ENCODE measurements at regions not wholly inside any gene's neighbourhood (a gene's known extent, or its start where the extent isn't known, plus 50 kb on each side); places are given as distances from the start of the nearest gene placed in this dataset.

GRCh38 chr6:113576310-113576709 is 280.8 kb upstream of the MARCKS start:
- Histone ChIP-seq H3K4me3 (ENCODE audit: low read length in 2 of 2) (no peak overlapping the region), H3K36me3 (ENCODE audit: control insufficient read depth in 2 of 2, insufficient read depth in 2 of 2, low read length in 1 of 2) (no peaks in the 10 kb centered on the region), H3K27me3 (ENCODE audit: control insufficient read depth in 2 of 2, insufficient read depth in 1 of 2, low read length in 1 of 2) (no peaks in the 10 kb centered on the region), H3K4me1 (ENCODE audit: control insufficient read depth in 2 of 2, insufficient read depth in 2 of 2, low read length in 2 of 2) (no peaks in the 10 kb centered on the region), H3K27ac (ENCODE audit: low read depth in 1 of 2, low read length in 1 of 2) (no peak overlapping the region), H3K9me3 (ENCODE audit: control insufficient read depth in 2 of 2, insufficient read depth in 1 of 2, low read length in 1 of 2) (no peaks in the 10 kb centered on the region)
- DNase-seq (ENCODE audit: low read depth in 6 of 9, low spot score in 9 of 9): no peak

DNA sequence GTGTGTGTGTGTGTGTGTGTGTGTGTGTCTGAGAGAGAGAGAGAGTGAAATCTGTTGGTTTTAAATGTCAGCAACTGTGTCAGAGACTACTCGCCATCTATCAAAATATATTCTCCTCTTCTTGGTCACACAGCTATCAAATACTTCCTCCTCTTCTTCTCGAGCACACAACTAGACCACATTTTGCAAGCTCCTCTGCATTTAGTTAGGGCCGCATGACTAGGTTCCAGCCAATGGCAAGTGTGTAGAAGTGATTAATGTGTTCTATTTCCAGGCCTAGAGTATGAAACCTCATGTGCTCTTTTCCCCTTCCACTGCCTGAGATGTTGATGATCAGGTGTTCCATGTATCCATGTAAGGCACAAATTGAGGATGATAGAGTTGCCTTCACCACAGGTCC is 278.5 kb upstream of the MARCKS start:
- Histone ChIP-seq H3K4me1 (ENCODE audit: control insufficient read depth in 2 of 2, insufficient read depth in 2 of 2, low read length in 2 of 2) (no peaks in the 10 kb centered on the region), H3K4me3 (ENCODE audit: low read length in 2 of 2) (no peak overlapping the region), H3K27ac (ENCODE audit: low read depth in 1 of 2, low read length in 1 of 2) (no peak overlapping the region), H3K9me3 (ENCODE audit: control insufficient read depth in 2 of 2, insufficient read depth in 1 of 2, low read length in 1 of 2) (no peaks in the 10 kb centered on the region), H3K27me3 (ENCODE audit: control insufficient read depth in 2 of 2, insufficient read depth in 1 of 2, low read length in 1 of 2) (no peaks in the 10 kb centered on the region), H3K36me3 (ENCODE audit: control insufficient read depth in 2 of 2, insufficient read depth in 2 of 2, low read length in 1 of 2) (no peaks in the 10 kb centered on the region)
- no peak for DNase-seq (ENCODE audit: low read depth in 6 of 9, low spot score in 9 of 9)
- 93% methylated on average over 3 of the region's 3 CpGs for WGBS

DNA sequence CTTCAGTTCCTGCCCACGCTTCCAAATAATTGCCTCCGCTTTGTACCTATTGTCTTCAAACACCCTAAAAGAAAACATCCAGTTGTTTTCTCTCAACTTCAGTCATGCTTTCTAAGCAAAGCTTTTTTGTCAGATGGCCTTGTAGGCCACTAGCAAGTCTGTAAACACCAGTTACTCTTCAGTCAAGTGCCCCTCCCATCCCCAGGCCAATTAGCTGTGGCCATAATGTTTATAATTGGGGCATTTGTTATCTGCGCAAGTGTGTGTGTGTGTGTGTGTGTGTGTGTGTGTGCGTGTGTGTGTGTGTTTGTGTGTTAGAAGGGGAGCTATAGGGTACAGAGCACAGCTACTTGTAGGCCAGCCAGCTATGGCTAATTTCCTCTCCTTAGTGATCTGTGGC is 272.4 kb upstream of the MARCKS start:
- H3K4me3 ChIP-seq (ENCODE audit: low read length in 2 of 2): no peak overlapping the region
- H3K4me1 ChIP-seq (ENCODE audit: control insufficient read depth in 2 of 2, insufficient read depth in 2 of 2, low read length in 2 of 2): no peaks in the 10 kb centered on the region

DNA sequence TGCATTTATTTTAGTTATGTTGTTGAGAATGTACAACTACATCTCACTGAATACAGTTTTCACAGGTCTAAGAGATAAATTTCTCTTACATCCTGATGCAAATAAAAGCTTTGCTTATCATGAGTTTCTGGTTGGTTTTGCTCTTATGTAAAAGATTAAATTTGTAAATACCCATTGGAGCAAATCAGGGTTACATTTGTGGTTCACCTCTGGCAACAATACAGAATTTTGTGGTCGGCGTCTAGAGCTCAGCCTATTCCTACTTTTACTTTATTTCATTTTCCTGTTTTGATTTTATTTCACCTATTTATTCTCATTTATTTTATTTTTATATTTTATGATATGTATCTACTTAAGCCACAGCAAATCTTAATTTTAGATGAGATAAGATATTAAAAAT is 271.9 kb upstream of the MARCKS start:
- WGBS: 76% methylated on average over 2 of the region's 2 CpGs

More for the DNA sequence above, 272.4 kb upstream of the MARCKS start:
- no peak for DNase-seq (ENCODE audit: low read depth in 6 of 9, low spot score in 9 of 9)
- H3K27ac ChIP-seq (ENCODE audit: low read depth in 1 of 2, low read length in 1 of 2): no peak overlapping the region
- H3K27me3 ChIP-seq (ENCODE audit: control insufficient read depth in 2 of 2, insufficient read depth in 1 of 2, low read length in 1 of 2): no peaks in the 10 kb centered on the region
- no peaks in the 10 kb centered on the region for H3K9me3 ChIP-seq (ENCODE audit: control insufficient read depth in 2 of 2, insufficient read depth in 1 of 2, low read length in 1 of 2)
- WGBS: 99% methylated on average over 4 of the region's 4 CpGs
- no peaks in the 10 kb centered on the region for H3K36me3 ChIP-seq (ENCODE audit: control insufficient read depth in 2 of 2, insufficient read depth in 2 of 2, low read length in 1 of 2)

GRCh38 chr6:113586413-113587077 is 270.6 kb upstream of the MARCKS start:
- Histone ChIP-seq H3K4me3 (ENCODE audit: low read length in 2 of 2) (no peak overlapping the region), H3K27ac (ENCODE audit: low read depth in 1 of 2, low read length in 1 of 2) (no peak overlapping the region), H3K27me3 (ENCODE audit: control insufficient read depth in 2 of 2, insufficient read depth in 1 of 2, low read length in 1 of 2) (no peaks in the 10 kb centered on the region), H3K9me3 (ENCODE audit: control insufficient read depth in 2 of 2, insufficient read depth in 1 of 2, low read length in 1 of 2) (no peaks in the 10 kb centered on the region), H3K4me1 (ENCODE audit: control insufficient read depth in 2 of 2, insufficient read depth in 2 of 2, low read length in 2 of 2) (no peaks in the 10 kb centered on the region), H3K36me3 (ENCODE audit: control insufficient read depth in 2 of 2, insufficient read depth in 2 of 2, low read length in 1 of 2) (no peaks in the 10 kb centered on the region)
- WGBS: 95% methylated on average over 2 of the region's 2 CpGs
- DNase-seq (ENCODE audit: low read depth in 6 of 9, low spot score in 9 of 9): no peak

More for the DNA sequence above, 271.9 kb upstream of the MARCKS start:
- no peaks in the 10 kb centered on the region for H3K4me1 ChIP-seq (ENCODE audit: control insufficient read depth in 2 of 2, insufficient read depth in 2 of 2, low read length in 2 of 2)
- H3K27ac ChIP-seq (ENCODE audit: low read depth in 1 of 2, low read length in 1 of 2): no peak overlapping the region
- no peak overlapping the region for H3K4me3 ChIP-seq (ENCODE audit: low read length in 2 of 2)
- no peaks in the 10 kb centered on the region for H3K27me3 ChIP-seq (ENCODE audit: control insufficient read depth in 2 of 2, insufficient read depth in 1 of 2, low read length in 1 of 2)
- no peaks in the 10 kb centered on the region for H3K36me3 ChIP-seq (ENCODE audit: control insufficient read depth in 2 of 2, insufficient read depth in 2 of 2, low read length in 1 of 2)
- no peaks in the 10 kb centered on the region for H3K9me3 ChIP-seq (ENCODE audit: control insufficient read depth in 2 of 2, insufficient read depth in 1 of 2, low read length in 1 of 2)
- no peak for DNase-seq (ENCODE audit: low read depth in 6 of 9, low spot score in 9 of 9)

GRCh38 chr6:113587078-113587699 is 270.0 kb upstream of the MARCKS start:
- H3K27me3 ChIP-seq (ENCODE audit: control insufficient read depth in 2 of 2, insufficient read depth in 1 of 2, low read length in 1 of 2): no peaks in the 10 kb centered on the region
- no peak overlapping the region for H3K4me3 ChIP-seq (ENCODE audit: low read length in 2 of 2)
- no peaks in the 10 kb centered on the region for H3K36me3 ChIP-seq (ENCODE audit: control insufficient read depth in 2 of 2, insufficient read depth in 2 of 2, low read length in 1 of 2)
- DNase-seq (ENCODE audit: low read depth in 6 of 9, low spot score in 9 of 9): no peak
- H3K27ac ChIP-seq (ENCODE audit: low read depth in 1 of 2, low read length in 1 of 2): no peak overlapping the region
- 93% methylated on average over 6 of the region's 6 CpGs for WGBS
- H3K4me1 ChIP-seq (ENCODE audit: control insufficient read depth in 2 of 2, insufficient read depth in 2 of 2, low read length in 2 of 2): no peaks in the 10 kb centered on the region
- H3K9me3 ChIP-seq (ENCODE audit: control insufficient read depth in 2 of 2, insufficient read depth in 1 of 2, low read length in 1 of 2): no peaks in the 10 kb centered on the region

DNA sequence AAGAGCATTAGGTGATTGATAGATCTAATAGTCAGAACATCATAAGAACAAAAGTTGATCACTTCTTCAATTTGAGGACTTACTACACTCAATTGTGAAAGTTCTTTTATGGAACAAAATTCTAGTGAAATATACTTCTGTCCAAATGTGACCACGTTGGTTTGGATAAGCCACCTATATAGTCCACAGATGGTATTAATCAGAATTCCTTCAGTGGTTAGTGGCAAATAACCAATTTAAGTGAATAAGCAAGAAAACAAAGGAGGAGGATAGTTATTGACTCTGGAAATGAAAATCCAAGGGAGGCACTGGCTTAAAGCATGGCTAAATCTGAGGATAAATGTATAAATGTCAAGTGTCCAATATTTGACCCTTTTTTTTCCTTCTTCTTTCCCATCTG is 268.5 kb upstream of the MARCKS start:
- Histone ChIP-seq H3K9me3 (ENCODE audit: control insufficient read depth in 2 of 2, insufficient read depth in 1 of 2, low read length in 1 of 2) (no peaks in the 10 kb centered on the region), H3K27ac (ENCODE audit: low read depth in 1 of 2, low read length in 1 of 2) (no peak overlapping the region), H3K36me3 (ENCODE audit: control insufficient read depth in 2 of 2, insufficient read depth in 2 of 2, low read length in 1 of 2) (no peaks in the 10 kb centered on the region), H3K4me3 (ENCODE audit: low read length in 2 of 2) (no peak overlapping the region), H3K4me1 (ENCODE audit: control insufficient read depth in 2 of 2, insufficient read depth in 2 of 2, low read length in 2 of 2) (no peaks in the 10 kb centered on the region), H3K27me3 (ENCODE audit: control insufficient read depth in 2 of 2, insufficient read depth in 1 of 2, low read length in 1 of 2) (no peaks in the 10 kb centered on the region)
- 88% methylated on average over 1 of the region's 1 CpG for WGBS
- DNase-seq (ENCODE audit: low read depth in 6 of 9, low spot score in 9 of 9): no peak

DNA sequence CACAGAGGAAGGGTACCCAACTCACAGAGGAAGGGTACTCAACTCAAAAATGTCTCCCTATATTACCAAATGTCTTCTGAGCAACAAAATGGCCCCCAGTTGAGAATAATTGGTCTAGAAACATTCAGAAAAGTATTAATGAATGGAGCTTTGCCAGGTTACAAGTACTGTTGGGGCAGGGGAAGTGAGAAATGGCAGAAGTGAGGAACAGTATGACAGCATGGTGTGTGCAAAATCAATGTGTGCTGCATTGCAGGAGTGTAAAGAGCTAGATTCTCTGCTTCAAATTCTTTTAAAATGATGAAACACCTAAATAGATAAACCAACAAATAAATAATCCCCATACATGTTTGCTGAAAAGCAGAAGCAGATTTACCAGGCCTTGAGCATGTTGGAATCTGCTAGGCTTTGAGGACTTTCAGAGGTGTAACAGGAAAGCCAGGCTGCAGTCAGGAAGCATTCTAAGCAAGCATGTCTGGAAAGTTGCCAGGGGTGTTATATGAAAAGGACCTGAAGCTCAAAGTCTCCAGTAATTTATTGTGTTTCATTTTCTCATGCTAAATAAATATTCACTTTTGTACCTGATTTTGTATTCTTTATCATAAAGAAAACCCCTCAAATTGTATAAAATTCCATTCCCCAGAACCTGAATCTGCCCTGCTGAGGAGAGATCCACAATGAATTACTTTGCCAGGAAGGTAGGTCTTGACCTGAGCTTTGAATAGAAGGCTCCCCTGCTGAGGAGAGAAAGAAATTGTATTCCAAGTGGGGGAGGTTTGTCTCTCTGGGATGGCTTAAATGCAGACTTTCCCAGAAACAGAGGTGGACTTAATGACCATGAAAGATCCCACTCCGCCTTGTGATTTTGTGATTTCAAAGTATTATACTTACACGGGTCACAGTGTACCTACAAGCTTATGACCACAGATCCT is 265.0 kb upstream of the MARCKS start:
- Histone ChIP-seq H3K4me1 (ENCODE audit: control insufficient read depth in 2 of 2, insufficient read depth in 2 of 2, low read length in 2 of 2) (peaks cover 0 to 13% of the 10 kb centered on the region in 2 donors), H3K27ac (ENCODE audit: low read depth in 1 of 2, low read length in 1 of 2) (peak overlapping the region in 1 of 2 donors; percentile 3), H3K36me3 (ENCODE audit: control insufficient read depth in 2 of 2, insufficient read depth in 2 of 2, low read length in 1 of 2) (no peaks in the 10 kb centered on the region), H3K9me3 (ENCODE audit: control insufficient read depth in 2 of 2, insufficient read depth in 1 of 2, low read length in 1 of 2) (no peaks in the 10 kb centered on the region), H3K27me3 (ENCODE audit: control insufficient read depth in 2 of 2, insufficient read depth in 1 of 2, low read length in 1 of 2) (no peaks in the 10 kb centered on the region), H3K4me3 (ENCODE audit: low read length in 2 of 2) (no peak overlapping the region)
- peak in 1 of 9 donors; percentile 29 for DNase-seq (ENCODE audit: low read depth in 6 of 9, low spot score in 9 of 9)
- WGBS: 94% methylated on average over 2 of the region's 2 CpGs

DNA sequence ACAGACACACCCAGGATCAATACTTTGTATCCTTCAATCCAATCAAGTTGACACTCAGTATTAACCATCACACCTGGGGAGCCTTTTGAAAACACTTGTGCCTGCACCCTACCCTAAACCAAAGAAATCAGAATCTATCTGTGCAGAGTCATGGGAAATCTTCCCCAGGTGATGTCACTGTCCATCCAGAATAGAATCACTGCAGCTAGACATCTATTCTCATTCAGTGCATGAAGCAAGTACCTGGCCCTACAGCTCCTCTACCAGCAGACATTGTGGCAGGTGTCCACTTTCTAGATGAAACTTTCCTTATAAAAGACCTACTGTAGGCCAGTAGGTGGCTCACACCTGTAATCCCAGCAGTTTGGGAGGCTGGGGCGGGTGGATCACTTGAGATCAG is 262.4 kb upstream of the MARCKS start:
- no peak overlapping the region for H3K27ac ChIP-seq (ENCODE audit: low read depth in 1 of 2, low read length in 1 of 2)
- H3K4me1 ChIP-seq (ENCODE audit: control insufficient read depth in 2 of 2, insufficient read depth in 2 of 2, low read length in 2 of 2): peaks cover 0 to 18% of the 10 kb centered on the region in 2 donors
- WGBS: 98% methylated on average over 1 of the region's 1 CpG
- no peak overlapping the region for H3K4me3 ChIP-seq (ENCODE audit: low read length in 2 of 2)
- H3K27me3 ChIP-seq (ENCODE audit: control insufficient read depth in 2 of 2, insufficient read depth in 1 of 2, low read length in 1 of 2): no peaks in the 10 kb centered on the region
- no peaks in the 10 kb centered on the region for H3K9me3 ChIP-seq (ENCODE audit: control insufficient read depth in 2 of 2, insufficient read depth in 1 of 2, low read length in 1 of 2)
- no peak for DNase-seq (ENCODE audit: low read depth in 6 of 9, low spot score in 9 of 9)
- H3K36me3 ChIP-seq (ENCODE audit: control insufficient read depth in 2 of 2, insufficient read depth in 2 of 2, low read length in 1 of 2): no peaks in the 10 kb centered on the region

Data from thymus (tissue), 11 donors.